ENCODE measurements at regions not wholly inside any gene's neighbourhood (a gene's known extent, or its start where the extent isn't known, plus 50 kb on each side); places are given as distances from the start of the nearest gene placed in this dataset.

GRCh38 chr2:65628156-65628555 lies 195.8 kb upstream of the SPRED2 start:
- no TSS peak for BruUV-seq (replicated peaks)
- CTCF ChIA-PET = interaction anchor here (0.6 kb wide), 1 partner anchor 13 kb away, joined by 4 read pairs; no protein-coding TSS in a partner anchor
- Mint-ChIP-seq H3K27ac (ENCODE audit: low read depth, unreplicated experiment) (peak overlapping the region; percentile 65), H3K27me3 (ENCODE audit: insufficient read depth, unreplicated experiment) (no peaks in the 10 kb centered on the region), H3K36me3 (ENCODE audit: insufficient read depth, unreplicated experiment) (peaks cover 3% of the 10 kb centered on the region), H3K4me3 (ENCODE audit: unreplicated experiment) (no peak overlapping the region), H3K9me3 (ENCODE audit: unreplicated experiment) (no peaks in the 10 kb centered on the region), H3K4me1 (ENCODE audit: insufficient read depth, unreplicated experiment) (peaks cover 30% of the 10 kb centered on the region)
- DNase-seq (ENCODE audit: unreplicated experiment) = no peak
- no peak for TF ChIP-seq CTCF (IDR thresholded peaks at IDR 0.05; ENCODE audit: unreplicated experiment)
- intact Hi-C loops (cut with micrococcal nuclease) = no loop called here
- POLR2A ChIA-PET = interaction anchor here (0.9 to 2.9 kb wide), 2 partner anchors 11 to 15 kb away, joined by 4 to 12 read pairs; no protein-coding TSS in a partner anchor

- TF ChIP-seq CTCF (IDR thresholded peaks at IDR 0.05; ENCODE audit: unreplicated experiment) = no peak
- Mint-ChIP-seq H3K27ac (ENCODE audit: low read depth, unreplicated experiment) (no peak overlapping the region), H3K27me3 (ENCODE audit: insufficient read depth, unreplicated experiment) (no peaks in the 10 kb centered on the region), H3K4me3 (ENCODE audit: unreplicated experiment) (no peak overlapping the region), H3K36me3 (ENCODE audit: insufficient read depth, unreplicated experiment) (no peaks in the 10 kb centered on the region), H3K9me3 (ENCODE audit: unreplicated experiment) (no peaks in the 10 kb centered on the region), H3K4me1 (ENCODE audit: insufficient read depth, unreplicated experiment) (peaks cover 30% of the 10 kb centered on the region)
- no TSS peak for BruUV-seq (replicated peaks)
- POLR2A ChIA-PET = interaction anchor here (0.6 to 2.9 kb wide), 12 partner anchors 9 to 1687 kb away, joined by 3 to 15 read pairs (median 4); no protein-coding TSS in a partner anchor
- no peak for DNase-seq (ENCODE audit: unreplicated experiment)
- CTCF ChIA-PET = interaction anchor here (0.6 to 1.6 kb wide), 5 partner anchors 13 to 916 kb away, joined by 3 to 6 read pairs (median 5); no protein-coding TSS in a partner anchor
- intact Hi-C loops (cut with micrococcal nuclease) = no loop called here
Measured at GRCh38 chr2:65626831-65627230, 194.4 kb upstream of the SPRED2 start.

GRCh38 chr2:65625982-65626381 lies 193.6 kb upstream of the SPRED2 start:
- POLR2A ChIA-PET = interaction anchor here (0.7 to 2.9 kb wide), 6 partner anchors 8 to 1214 kb away, joined by 3 to 15 read pairs (median 4); no protein-coding TSS in a partner anchor

More at GRCh38 chr2:65625982-65626381, 193.6 kb upstream of the SPRED2 start:
- no TSS peak for BruUV-seq (replicated peaks)
- H3K27me3 Mint-ChIP-seq (ENCODE audit: insufficient read depth, unreplicated experiment) = no peaks in the 10 kb centered on the region
- CTCF ChIA-PET = interaction anchor here (0.6 to 1.6 kb wide), 3 partner anchors 14 to 1534 kb away, joined by 3 read pairs; no protein-coding TSS in a partner anchor
- TF ChIP-seq CTCF (IDR thresholded peaks at IDR 0.05; ENCODE audit: unreplicated experiment) = no peak
- H3K4me3 Mint-ChIP-seq (ENCODE audit: unreplicated experiment) = no peak overlapping the region
- DNase-seq (ENCODE audit: unreplicated experiment) = no peak
- peaks cover 27% of the 10 kb centered on the region for H3K4me1 Mint-ChIP-seq (ENCODE audit: insufficient read depth, unreplicated experiment)
- no peaks in the 10 kb centered on the region for H3K9me3 Mint-ChIP-seq (ENCODE audit: unreplicated experiment)
- intact Hi-C loops (cut with micrococcal nuclease) = no loop called here
- no peaks in the 10 kb centered on the region for H3K36me3 Mint-ChIP-seq (ENCODE audit: insufficient read depth, unreplicated experiment)
- no peak overlapping the region for H3K27ac Mint-ChIP-seq (ENCODE audit: low read depth, unreplicated experiment)

Data from MCF 10A (cell line).